NK-92 treated with Interleukin-12 subunit alpha and Interleukin-12 subunit beta, amount 100 ng/mL, for 24 hours (cell line): ENCODE measurements at regions not wholly inside any gene's neighbourhood (a gene's known extent, or its start where the extent isn't known, plus 50 kb on each side); places are given as distances from the start of the nearest gene placed in this dataset.

Source experiments
- DNase-seq: peaks from one replicate; lab custom pipeline; 2025; lab: John Stamatoyannopoulos, UW

GRCh38 chr20:6956056-6956455, 188.6 kb downstream of the BMP2 start:
- no peak for DNase-seq

DNA sequence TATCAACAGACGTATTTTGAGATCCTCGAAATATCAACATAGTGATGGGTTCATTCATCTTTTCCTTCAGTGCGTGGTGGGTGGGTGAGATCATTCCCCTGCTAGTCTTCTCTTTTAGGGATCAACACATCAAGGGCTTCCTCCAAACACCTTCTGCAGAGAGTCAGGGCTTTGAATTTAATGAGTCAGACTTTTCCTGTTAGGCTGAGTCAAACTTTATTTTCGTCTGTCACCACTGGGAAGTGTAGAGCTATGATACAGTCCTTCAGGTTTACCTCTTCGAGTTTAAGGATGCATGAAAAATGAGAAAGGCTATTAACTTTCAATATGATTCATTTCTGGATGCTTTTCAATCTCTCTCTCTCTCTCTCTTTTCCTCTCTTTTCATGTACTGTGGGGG, 189.1 kb downstream of the BMP2 start:
- DNase-seq, result no peak

DNA sequence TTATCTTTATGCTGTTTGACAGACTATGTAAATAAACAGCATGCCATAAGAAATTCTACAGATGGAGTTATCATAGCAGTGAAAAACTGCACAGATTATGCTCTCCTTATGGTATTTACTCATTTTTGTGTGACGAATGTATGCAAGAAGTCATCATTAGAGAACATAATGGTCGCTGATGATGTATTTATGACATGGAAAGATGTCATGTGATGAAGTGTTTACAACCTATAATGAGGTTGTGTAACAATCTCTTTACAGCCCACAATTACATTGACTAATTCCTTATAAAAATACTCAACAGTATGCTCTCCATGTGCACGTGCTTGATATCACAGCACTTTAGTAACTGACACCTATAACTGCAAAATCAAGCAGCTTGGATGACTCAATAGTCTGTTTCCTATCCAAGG, 192.4 kb downstream of the BMP2 start:
- no peak for DNase-seq

DNA sequence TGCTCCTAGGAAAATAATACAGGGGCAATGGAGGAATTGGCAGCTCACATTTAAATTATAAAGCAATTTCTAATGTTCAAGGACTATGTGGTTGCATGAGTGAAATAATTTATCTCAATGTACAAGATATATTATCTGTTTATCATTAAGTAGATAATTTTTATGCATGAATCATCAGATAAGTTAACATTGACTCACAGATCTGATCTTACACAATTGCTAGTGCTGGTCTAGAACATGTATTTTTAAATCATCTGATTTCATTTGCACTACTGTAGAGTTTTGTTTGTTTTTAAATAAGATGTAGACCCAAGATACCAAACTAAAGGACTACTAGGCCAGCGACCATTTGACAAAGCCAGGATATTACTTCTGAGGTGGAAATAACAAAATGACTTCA, 199.2 kb downstream of the BMP2 start:
- DNase-seq, result no peak

GRCh38 chr20:6974838-6975237, 207.4 kb downstream of the BMP2 start:
- DNase-seq, result no peak

DNA sequence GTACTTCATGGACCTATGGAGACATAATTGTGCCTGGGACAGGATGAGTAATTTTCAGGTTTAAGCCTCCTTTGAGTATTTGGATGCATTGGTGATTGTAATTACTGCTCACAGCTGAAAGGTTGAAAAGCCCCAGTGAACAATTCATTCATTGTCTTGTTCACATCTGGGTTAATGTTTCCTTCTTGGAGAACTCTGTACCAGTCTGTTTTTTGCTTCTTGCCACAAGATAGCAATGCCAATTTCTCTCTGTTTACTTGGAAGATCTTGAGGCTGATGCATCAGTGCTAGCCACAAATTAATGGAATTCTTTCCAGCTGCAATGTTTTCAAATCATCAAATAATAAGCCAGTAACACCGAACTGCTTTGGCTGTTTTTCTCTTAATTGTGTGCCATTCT, 207.8 kb downstream of the BMP2 start:
- DNase-seq, result no peak

DNA sequence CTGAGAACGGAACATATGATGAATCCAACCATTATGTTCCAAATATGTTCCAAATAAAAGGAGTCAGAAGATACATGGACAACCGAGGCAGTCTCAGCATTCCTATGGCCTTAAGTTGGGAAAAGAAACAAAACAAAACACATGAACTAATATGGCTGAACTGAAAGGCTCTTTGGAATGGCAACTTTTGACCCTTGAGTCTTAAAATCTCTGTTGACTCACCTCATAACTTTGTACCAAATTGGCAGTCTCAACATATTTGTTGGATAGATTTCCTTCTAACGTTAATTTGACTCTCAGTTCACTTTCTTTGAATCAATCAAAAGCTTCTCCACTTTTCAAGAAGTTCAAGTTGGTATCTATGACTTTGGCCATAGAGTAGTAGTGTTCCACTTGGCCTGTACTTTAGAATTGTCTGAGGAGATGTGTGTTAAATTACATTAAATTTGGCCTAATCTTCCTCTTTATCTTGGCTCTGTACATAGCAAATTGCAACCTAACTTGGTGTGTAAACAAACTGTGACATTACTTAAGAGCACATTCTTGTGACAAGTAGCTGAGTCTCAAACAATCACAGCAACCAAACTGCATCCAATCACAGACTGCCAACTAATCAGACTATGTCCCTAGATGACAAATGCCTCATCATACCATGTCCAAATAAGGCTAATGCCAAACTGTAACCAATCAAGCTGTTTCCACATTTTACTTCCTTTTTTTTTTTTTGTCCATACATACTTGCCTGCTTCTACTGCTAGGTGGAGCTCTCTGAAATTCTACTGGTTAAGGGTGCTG, 208.8 kb downstream of the BMP2 start:
- no peak for DNase-seq

DNA sequence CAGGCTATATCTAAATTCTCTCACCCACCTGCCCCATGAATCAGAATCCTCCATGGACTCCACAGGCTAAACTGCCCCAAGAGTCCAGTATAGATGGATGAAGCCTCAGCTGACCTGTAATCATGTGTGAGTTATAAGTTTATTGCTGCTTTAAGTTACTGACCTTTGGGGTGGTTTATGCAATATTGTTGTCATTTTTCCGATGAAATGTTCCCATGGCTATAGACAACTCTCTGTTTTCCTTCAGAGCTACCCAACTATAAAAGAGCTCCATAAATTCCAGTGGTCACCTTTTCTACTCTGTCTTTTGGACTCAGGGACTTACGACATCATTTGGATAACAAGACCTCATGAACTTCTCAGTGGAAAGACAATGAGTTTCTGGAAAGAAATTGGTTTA, 212.1 kb downstream of the BMP2 start:
- no peak for DNase-seq

DNA sequence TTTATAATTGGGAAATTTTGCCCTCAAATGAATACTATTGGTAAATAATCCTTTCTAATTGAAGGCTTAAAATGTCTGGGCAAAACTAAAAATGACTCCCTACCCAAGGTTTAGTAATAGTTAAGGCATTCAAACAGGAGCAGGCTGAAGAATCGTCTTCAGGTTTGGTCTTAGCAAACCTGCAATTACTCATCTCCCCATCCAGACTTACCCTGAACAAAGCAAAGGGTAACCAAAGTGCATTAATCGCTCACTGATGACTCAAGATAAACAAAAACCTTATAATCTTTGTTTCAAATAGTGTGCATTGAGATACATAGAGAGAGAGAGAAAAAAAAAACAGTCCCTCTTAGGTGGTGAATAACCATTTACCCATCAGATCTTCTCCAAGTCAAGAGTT, 225.5 kb downstream of the BMP2 start:
- DNase-seq, result no peak

DNA sequence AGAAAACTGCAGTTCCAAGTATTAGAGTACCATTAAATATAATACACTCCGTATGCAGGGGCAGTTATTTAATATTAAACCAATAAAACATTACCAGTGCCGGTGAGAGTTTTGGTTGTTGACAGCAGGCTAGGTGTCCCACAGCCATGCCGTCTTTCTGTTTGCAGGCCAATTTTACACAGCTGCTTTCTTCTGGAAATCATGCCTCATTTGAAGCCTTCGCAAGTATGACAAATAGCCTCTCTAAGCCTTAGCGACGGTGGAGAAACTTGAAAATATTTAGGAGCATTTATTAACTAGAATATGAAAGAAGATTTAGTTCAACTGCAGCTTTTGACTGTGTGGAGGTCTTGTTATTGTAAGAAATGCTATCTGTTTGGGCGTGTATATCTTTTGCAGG, 226.0 kb downstream of the BMP2 start:
- DNase-seq, result no peak

DNA sequence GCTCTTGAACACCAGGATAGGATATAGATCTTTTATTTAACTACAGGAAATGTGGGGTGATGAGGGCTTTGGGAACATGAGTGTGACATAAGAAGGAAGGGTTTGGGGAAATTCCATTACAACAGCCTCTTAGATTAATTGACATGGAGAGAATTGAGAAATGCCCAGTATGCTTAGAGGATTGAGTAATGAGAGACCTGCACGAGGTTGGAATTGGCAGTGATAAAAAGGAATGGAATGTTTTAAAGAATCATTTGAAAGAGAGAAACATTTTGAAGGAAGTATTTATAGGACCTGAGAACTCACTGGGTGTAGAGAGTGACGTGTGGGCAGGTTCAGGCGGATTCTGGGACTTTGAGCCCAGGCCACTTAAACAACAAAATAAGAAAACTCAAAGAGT, 227.0 kb downstream of the BMP2 start:
- no peak for DNase-seq

- no peak for DNase-seq
These were observed 231.4 kb downstream of the BMP2 start for GRCh38 chr20:6998909-6999308.

- DNase-seq, result no peak
These were observed 231.9 kb downstream of the BMP2 start for GRCh38 chr20:6999381-6999780.

DNA sequence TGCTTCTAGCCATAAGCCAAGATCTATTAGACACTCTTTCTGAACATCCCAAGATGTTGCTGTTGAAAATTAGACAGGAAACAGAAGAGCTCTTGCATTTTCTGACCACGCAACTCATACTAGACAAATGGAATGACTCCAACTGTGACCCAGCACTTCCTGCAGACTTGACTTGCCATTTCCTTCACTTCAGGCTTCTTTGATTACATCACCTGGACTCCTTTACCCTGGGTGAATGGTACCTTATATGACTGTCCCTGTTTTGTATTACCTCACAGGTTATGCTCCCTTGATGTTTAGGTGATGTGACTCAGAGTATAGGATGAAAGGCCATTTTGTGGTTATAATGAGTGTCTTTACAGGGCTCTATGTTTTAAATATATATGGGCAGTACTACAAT, 236.1 kb downstream of the BMP2 start:
- no peak for DNase-seq

DNA sequence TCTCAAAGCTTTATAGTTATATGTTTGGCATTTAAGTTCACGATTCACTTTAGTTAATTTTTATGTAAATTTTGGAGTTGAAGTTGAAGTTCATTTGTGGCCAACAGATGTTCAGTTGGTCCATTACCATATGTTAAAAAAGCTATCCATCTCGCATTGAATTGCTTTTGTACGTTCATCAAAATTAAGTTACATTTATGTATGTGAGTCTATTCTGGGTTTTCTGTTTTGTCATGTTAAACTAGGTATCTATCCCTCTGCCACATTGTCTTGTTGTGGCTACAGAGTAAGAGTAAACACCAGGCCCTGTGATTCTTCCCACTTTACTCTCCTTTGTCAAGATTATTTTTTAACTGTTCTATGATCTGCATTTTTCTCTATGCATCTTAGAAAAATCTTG, 237.3 kb downstream of the BMP2 start:
- DNase-seq, result no peak

GRCh38 chr20:7010527-7010926, 243.0 kb downstream of the BMP2 start:
- no peak for DNase-seq

GRCh38 chr20:7015257-7015656, 247.8 kb downstream of the BMP2 start:
- no peak for DNase-seq

GRCh38 chr20:7022597-7022996, 255.1 kb downstream of the BMP2 start:
- DNase-seq, result no peak

GRCh38 chr20:7025635-7026034, 258.1 kb downstream of the BMP2 start:
- DNase-seq, result no peak

GRCh38 chr20:7029019-7029418, 261.5 kb downstream of the BMP2 start:
- DNase-seq, result no peak

- DNase-seq, result no peak
These were observed 263.7 kb downstream of the BMP2 start for GRCh38 chr20:7031222-7031621.

DNA sequence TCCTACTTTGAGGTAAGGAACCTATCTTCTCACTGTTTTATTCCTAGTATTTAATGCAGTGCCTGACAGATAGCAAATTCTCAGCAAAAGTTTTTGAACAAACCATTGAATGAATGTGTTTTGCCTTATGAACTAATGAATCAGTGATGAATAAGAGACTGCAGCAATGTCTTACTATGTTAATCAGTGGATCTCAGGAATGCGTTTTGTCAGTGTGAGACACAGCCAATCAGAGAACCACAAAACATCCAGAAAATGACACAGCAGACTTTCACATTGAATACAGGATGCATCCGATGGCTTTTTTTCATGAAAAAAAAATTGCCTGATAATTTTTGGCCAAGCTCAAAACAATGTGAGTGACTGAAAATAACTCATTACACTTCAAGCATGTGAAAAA, 270.5 kb downstream of the BMP2 start:
- DNase-seq, result no peak

DNA sequence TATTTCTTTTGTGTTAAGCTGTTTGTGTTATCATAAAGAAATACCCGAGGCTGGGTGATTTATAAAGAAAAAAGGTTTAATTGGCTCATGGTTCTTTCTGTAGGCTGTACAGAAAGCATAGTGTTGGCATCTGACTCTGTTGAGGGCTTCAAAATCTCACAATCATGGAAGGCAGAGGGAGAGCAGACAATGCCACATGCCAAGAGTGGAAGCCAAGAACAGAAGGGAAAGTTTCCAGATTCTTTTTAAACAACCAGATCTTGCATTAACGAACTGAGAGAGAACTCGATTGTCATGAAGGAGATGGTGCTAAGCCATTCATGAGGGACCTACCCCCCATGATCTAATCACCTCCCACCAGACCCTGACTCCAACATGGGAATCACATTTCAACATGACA, 290.1 kb downstream of the BMP2 start:
- DNase-seq, result no peak

DNA sequence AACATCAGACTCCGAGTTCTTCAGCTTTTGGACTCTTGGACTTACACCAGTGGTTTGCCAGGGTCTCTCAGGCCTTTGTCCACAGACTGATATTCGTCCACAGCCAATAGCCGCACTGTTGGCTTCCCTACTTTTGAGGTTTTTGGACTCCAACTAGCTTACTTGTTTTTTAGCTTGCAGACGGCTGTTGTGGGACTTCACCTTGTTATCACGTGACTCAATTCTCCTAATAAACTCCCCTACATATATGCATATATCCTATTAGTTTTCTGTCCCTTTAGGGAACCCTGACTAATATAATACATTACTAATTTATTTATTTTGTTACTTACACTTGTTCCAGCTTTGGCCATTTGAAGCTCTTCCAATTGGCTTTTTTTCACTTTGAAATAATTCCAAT, 311.3 kb downstream of the BMP2 start:
- no peak for DNase-seq
